DMS53 (cell line): ENCODE measurements at regions not wholly inside any gene's neighbourhood (a gene's known extent, or its start where the extent isn't known, plus 50 kb on each side); places are given as distances from the start of the nearest gene placed in this dataset.
A peak's percentile ranks its signal among the peaks of the same experiment; 100 is the strongest.
"Not testable (repeated sequence)": the region's sequence is repeated elsewhere in the genome, so short reads cannot be mapped to it uniquely, and the experiment has no call there.

Source experiments
- DNase-seq: peaks from one replicate; lab custom pipeline; 2025; lab: John Stamatoyannopoulos, UW

GRCh38 chr7:66503551-66504031, 125.1 kb upstream of the KCTD7 start:
- DNase-seq, result peak; percentile 35

GRCh38 chr7:66504131-66504530, 124.5 kb upstream of the KCTD7 start:
- DNase-seq, result no peak

- peak; percentile 77 for DNase-seq
Measured at GRCh38 chr7:66505009-66505408, 123.7 kb upstream of the KCTD7 start.

- DNase-seq, result peak; percentile 81
Measured at GRCh38 chr7:66505531-66506451, 122.9 kb upstream of the KCTD7 start.

GRCh38 chr7:66506703-66507102, 122.0 kb upstream of the KCTD7 start:
- not testable (repeated sequence) for DNase-seq

- no peak for DNase-seq
Measured at GRCh38 chr7:66507764-66508296, 120.9 kb upstream of the KCTD7 start.

GRCh38 chr7:66508431-66508830, 120.2 kb upstream of the KCTD7 start:
- no peak for DNase-seq

GRCh38 chr7:66514050-66514449, 114.6 kb upstream of the KCTD7 start:
- DNase-seq, result no peak

- DNase-seq, result no peak
Measured at GRCh38 chr7:66517212-66517909, 111.3 kb upstream of the KCTD7 start.

- DNase-seq, result no peak
Measured at GRCh38 chr7:66518151-66518691, 110.5 kb upstream of the KCTD7 start.

- DNase-seq, result no peak
Measured at GRCh38 chr7:66521675-66522074, 107.0 kb upstream of the KCTD7 start.

GRCh38 chr7:66522518-66522917, 106.2 kb upstream of the KCTD7 start:
- DNase-seq, result peak; percentile 70

GRCh38 chr7:66523409-66523808, 105.3 kb upstream of the KCTD7 start:
- no peak for DNase-seq

GRCh38 chr7:66524738-66525137, 103.9 kb upstream of the KCTD7 start:
- DNase-seq, result no peak

- DNase-seq, result not testable (repeated sequence)
Measured at GRCh38 chr7:66526782-66527181, 101.9 kb upstream of the KCTD7 start.

GRCh38 chr7:66528652-66529051, 100.0 kb upstream of the KCTD7 start:
- no peak for DNase-seq

- DNase-seq, result peak; percentile 55
Measured at GRCh38 chr7:66529883-66530610, 98.6 kb upstream of the KCTD7 start.

GRCh38 chr7:66535414-66536329, 93.0 kb upstream of the KCTD7 start:
- DNase-seq, result no peak

- DNase-seq, result no peak
Measured at GRCh38 chr7:66537380-66537779, 91.3 kb upstream of the KCTD7 start.

- DNase-seq, result no peak
Measured at GRCh38 chr7:66537876-66538275, 90.8 kb upstream of the KCTD7 start.

GRCh38 chr7:66539264-66539623, 89.4 kb upstream of the KCTD7 start:
- DNase-seq, result no peak
